SK-N-SH (cell line): ENCODE measurements at regions not wholly inside any gene's neighbourhood (a gene's known extent, or its start where the extent isn't known, plus 50 kb on each side); places are given as distances from the start of the nearest gene placed in this dataset.

Experiments used
- FOXJ3 ChIP-seq: sonication (generic); formaldehyde crosslinking; IDR thresholded peaks from 2 replicates; pipeline ENCODE4 v1.5.1; 2020; ENCODE audit warnings: mild to moderate bottlenecking, missing genetic modification reagents
- RAD21 ChIP-seq: IDR thresholded peaks from 2 replicates; pipeline ENCODE4 v1.6.1; 2012; ENCODE audit warnings: mild to moderate bottlenecking, low read length
- RFX5 ChIP-seq: IDR thresholded peaks from 2 replicates; pipeline ENCODE4 v1.6.1; 2012; ENCODE audit warnings: mild to moderate bottlenecking, improper control_type of control experiment, low read length
- SMC3 ChIP-seq: IDR thresholded peaks from 2 replicates; pipeline ENCODE4 v1.6.1; 2012; ENCODE audit warnings: low read depth, low read length, improper control_type of control experiment
- TF ChIP-seq, protein P1 (sequence below): fragments of 200-600 bp; sonication (generic); IDR thresholded peaks from 2 replicates; pipeline ENCODE4 v1.6.1; 2017; ENCODE audit warnings: antibody characterized with exemption, mild to moderate bottlenecking, moderate library complexity
- TF ChIP-seq, protein P2 (sequence below): IDR thresholded peaks from 2 replicates; pipeline ENCODE4 v1.6.1; 2012; ENCODE audit warnings: mild to moderate bottlenecking, low read depth, low read length, moderate library complexity

DNA sequence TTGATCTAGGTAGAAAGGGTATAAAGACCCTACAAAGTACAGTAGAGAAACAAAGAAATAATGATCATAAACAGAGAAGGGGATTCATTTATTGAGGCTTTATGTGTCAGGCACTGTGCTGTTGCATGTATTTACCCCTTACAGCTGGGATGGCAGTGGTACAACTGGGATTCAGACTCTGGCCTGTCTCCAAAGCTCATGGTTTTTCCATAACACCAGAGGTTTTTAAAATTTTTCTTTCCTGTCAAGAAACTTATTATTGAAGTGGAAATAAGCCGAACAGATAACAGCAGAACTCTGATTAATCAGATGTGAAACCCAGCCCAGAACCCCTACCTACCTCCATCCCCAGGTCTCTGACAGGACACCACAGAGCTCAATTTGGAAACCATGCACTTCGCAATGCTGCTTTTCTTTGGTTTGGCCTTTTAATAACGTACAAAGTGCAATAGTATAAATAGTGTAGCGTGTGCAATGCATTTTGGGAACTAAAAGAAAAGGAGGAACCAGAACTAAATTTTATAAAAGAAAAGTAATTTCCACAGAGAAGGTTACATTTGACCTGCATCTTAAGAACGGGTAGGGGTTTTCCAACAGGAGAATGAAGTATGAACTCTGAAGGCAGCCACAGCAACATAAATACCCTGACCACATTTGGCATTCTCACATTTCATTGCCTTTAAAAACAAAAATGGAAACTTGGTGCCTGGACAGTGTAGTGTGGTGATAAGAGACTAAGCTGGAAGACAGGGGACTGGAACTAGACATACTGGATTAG lies 92.0 kb upstream of the S1PR1 start:
- TF ChIP-seq RAD21 = no peak
- TF ChIP-seq, protein P1, sequence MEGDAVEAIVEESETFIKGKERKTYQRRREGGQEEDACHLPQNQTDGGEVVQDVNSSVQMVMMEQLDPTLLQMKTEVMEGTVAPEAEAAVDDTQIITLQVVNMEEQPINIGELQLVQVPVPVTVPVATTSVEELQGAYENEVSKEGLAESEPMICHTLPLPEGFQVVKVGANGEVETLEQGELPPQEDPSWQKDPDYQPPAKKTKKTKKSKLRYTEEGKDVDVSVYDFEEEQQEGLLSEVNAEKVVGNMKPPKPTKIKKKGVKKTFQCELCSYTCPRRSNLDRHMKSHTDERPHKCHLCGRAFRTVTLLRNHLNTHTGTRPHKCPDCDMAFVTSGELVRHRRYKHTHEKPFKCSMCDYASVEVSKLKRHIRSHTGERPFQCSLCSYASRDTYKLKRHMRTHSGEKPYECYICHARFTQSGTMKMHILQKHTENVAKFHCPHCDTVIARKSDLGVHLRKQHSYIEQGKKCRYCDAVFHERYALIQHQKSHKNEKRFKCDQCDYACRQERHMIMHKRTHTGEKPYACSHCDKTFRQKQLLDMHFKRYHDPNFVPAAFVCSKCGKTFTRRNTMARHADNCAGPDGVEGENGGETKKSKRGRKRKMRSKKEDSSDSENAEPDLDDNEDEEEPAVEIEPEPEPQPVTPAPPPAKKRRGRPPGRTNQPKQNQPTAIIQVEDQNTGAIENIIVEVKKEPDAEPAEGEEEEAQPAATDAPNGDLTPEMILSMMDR = no peak
- TF ChIP-seq, protein P2, sequence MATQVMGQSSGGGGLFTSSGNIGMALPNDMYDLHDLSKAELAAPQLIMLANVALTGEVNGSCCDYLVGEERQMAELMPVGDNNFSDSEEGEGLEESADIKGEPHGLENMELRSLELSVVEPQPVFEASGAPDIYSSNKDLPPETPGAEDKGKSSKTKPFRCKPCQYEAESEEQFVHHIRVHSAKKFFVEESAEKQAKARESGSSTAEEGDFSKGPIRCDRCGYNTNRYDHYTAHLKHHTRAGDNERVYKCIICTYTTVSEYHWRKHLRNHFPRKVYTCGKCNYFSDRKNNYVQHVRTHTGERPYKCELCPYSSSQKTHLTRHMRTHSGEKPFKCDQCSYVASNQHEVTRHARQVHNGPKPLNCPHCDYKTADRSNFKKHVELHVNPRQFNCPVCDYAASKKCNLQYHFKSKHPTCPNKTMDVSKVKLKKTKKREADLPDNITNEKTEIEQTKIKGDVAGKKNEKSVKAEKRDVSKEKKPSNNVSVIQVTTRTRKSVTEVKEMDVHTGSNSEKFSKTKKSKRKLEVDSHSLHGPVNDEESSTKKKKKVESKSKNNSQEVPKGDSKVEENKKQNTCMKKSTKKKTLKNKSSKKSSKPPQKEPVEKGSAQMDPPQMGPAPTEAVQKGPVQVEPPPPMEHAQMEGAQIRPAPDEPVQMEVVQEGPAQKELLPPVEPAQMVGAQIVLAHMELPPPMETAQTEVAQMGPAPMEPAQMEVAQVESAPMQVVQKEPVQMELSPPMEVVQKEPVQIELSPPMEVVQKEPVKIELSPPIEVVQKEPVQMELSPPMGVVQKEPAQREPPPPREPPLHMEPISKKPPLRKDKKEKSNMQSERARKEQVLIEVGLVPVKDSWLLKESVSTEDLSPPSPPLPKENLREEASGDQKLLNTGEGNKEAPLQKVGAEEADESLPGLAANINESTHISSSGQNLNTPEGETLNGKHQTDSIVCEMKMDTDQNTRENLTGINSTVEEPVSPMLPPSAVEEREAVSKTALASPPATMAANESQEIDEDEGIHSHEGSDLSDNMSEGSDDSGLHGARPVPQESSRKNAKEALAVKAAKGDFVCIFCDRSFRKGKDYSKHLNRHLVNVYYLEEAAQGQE = no peak
- TF ChIP-seq SMC3 = no peak
- no peak for TF ChIP-seq FOXJ3
- TF ChIP-seq RFX5 = no peak
